ENCODE measurements at regions not wholly inside any gene's neighbourhood (a gene's known extent, or its start where the extent isn't known, plus 50 kb on each side); places are given as distances from the start of the nearest gene placed in this dataset.
"Not testable (repeated sequence)": the region's sequence is repeated elsewhere in the genome, so short reads cannot be mapped to it uniquely, and the experiment has no call there.

GRCh38 chr2:236777408-236777807 lies 207.8 kb downstream of the ACKR3 start:
- DNase-seq: no peak

GRCh38 chr2:236781933-236782816 lies 212.6 kb downstream of the ACKR3 start:
- no peak for DNase-seq

- DNase-seq: no peak
Observed at GRCh38 chr2:236782938-236783337, 213.3 kb downstream of the ACKR3 start.

GRCh38 chr2:236783417-236784020 lies 213.9 kb downstream of the ACKR3 start:
- DNase-seq: no peak

GRCh38 chr2:236785611-236786057 lies 216.0 kb downstream of the ACKR3 start:
- no peak for DNase-seq

GRCh38 chr2:236786751-236787150 lies 217.1 kb downstream of the ACKR3 start:
- DNase-seq: no peak

- not testable (repeated sequence) for DNase-seq
Observed at GRCh38 chr2:236787376-236787775, 217.8 kb downstream of the ACKR3 start.

- DNase-seq: no peak
Observed at GRCh38 chr2:236787885-236788284, 218.3 kb downstream of the ACKR3 start.

GRCh38 chr2:236790963-236791362 lies 221.3 kb downstream of the ACKR3 start:
- DNase-seq: no peak

GRCh38 chr2:236793023-236794011 lies 223.7 kb downstream of the ACKR3 start:
- no peak for DNase-seq

GRCh38 chr2:236794176-236794957 lies 224.7 kb downstream of the ACKR3 start:
- DNase-seq: no peak

GRCh38 chr2:236795169-236795860 lies 225.7 kb downstream of the ACKR3 start:
- DNase-seq: no peak

- DNase-seq: no peak
Observed at GRCh38 chr2:236795861-236796219, 226.2 kb downstream of the ACKR3 start.

- no peak for DNase-seq
Observed at GRCh38 chr2:236796236-236796635, 226.6 kb downstream of the ACKR3 start.

- DNase-seq: no peak
Observed at GRCh38 chr2:236797411-236797810, 227.8 kb downstream of the ACKR3 start.

GRCh38 chr2:236798491-236798890 lies 228.9 kb downstream of the ACKR3 start:
- no peak for DNase-seq

GRCh38 chr2:236799391-236800026 lies 229.9 kb downstream of the ACKR3 start:
- DNase-seq: no peak

- DNase-seq: no peak
Observed at GRCh38 chr2:236802862-236803261, 233.2 kb downstream of the ACKR3 start.

- DNase-seq: no peak
Observed at GRCh38 chr2:236803621-236804020, 234.0 kb downstream of the ACKR3 start.

GRCh38 chr2:236805800-236806531 lies 236.3 kb downstream of the ACKR3 start:
- DNase-seq: no peak

Measured in amniotic stem cell (primary cell).